ENCODE measurements at regions not wholly inside any gene's neighbourhood (a gene's known extent, or its start where the extent isn't known, plus 50 kb on each side); places are given as distances from the start of the nearest gene placed in this dataset.

DNA sequence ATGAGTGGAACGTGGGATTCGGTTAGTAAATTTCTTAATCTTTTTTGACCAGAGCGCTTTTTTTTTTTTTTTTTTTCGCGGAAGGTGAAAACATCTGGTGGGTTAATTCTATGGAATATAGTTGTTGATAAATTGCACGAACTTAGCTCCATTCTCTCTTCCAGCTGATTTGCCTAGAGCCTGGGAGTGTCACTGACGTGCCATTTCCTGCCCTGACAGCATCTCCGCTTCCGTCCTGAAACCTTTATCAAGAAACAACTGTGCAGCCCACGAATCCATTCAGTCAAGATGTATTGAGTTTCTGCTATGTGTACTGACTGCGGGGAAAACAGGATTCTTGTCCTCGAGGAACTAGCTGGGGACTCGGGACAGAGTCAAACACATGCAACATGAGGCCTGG is 59.5 kb upstream of the TGM3 start:
- no peak for DNase-seq (ENCODE audit: low read depth in 2 of 2)

DNA sequence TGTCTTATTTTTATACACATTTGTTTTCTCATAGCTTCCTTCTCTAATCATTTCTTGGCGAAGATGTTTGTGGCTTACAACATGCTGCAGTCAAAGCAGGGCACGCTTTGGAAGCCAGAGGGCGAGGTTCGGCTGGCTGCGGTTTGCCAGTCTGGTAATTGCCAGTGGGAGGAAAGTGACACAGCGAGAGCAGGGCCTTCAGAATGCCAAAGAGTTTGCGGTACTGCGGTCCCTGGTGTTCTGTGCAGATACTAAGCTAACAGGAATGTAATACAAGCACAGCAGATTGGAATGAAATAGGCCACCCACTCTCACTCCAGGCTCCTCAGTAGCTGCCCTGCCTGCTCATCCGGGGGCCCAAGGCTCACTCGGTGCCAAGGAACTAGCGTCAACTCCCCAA is 58.7 kb upstream of the TGM3 start:
- DNase-seq (ENCODE audit: low read depth in 2 of 2), result no peak

DNA sequence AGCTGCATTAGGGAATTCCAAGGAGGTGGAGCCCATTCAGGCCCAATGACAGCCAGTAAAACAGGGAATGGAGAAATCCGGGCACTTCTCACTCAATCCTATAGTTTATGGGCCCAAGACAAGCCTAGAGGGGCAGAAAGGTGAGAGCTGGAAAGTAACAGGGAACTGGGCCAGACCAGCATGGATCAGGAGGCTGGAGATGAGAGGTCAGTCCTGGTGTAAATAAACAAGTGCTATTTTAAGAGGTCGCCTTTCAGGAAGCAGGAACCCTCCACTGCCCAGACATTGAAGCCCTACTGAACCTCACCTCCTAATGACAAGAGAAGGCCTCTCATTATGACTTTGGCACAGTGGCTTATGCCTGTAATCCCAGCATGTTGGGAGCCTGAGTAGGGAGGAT is 57.2 kb upstream of the TGM3 start:
- no peak for DNase-seq (ENCODE audit: low read depth in 2 of 2)

DNA sequence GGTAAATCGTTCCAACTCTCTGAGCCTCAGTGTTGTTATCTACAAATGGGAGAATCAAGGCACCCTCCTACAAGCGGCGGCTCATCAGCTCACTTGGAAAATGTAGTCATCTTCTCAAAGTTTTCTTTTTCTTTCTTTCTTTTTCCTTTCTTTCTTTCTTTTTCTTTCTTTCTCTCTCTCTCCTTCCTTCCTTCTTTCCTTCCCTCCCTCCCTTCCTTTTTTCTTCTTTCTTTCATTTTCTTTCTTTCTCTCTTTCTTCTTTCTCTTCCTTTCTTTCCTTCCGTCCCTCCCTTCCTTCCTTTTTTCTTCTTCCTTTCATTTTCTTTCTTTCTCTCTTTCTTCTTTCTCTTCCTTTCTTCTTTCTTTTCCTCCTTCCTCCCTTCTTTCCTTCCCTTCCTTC is 55.0 kb upstream of the TGM3 start:
- no peak for DNase-seq (ENCODE audit: low read depth in 2 of 2)

DNA sequence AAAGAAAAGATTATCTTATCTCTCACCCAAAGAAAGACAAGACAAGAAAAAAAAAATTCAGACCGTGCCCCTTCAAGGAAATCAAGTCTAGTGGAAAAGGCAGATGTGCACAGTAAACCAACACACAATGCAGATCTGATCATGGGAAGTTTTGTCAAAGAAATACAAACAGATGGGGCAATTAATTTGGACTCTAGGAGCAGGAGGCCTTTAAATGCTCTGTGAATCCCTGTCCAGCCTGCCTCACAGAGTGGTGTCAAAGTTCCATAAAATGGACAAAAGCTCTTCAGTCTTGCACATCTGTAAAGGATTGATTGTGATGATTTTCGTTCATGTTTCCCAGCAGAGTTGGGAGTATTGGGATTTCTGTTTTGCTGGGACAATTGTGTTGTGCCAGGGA is 53.1 kb upstream of the TGM3 start:
- DNase-seq (ENCODE audit: low read depth in 2 of 2), result no peak

DNA sequence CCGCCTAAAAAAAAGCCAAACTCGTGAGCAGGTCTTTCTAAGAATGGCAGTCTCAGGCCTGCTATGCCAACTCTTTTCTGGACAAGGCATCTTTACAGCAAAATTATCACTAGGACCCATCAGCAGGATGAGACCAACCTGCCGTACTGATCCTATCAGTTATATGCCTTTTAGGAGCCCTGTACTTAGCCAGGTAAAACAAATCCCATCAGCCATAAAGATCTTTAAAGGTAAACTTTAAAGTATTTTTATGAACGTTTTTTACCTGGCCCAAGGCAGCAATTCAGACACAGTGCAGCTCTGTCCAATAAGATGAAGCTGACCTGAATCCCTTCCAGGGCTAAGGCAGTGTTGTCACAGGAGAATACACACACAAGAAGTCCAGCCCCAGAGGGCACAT is 51.3 kb upstream of the TGM3 start:
- no peak for DNase-seq (ENCODE audit: low read depth in 2 of 2)

DNA sequence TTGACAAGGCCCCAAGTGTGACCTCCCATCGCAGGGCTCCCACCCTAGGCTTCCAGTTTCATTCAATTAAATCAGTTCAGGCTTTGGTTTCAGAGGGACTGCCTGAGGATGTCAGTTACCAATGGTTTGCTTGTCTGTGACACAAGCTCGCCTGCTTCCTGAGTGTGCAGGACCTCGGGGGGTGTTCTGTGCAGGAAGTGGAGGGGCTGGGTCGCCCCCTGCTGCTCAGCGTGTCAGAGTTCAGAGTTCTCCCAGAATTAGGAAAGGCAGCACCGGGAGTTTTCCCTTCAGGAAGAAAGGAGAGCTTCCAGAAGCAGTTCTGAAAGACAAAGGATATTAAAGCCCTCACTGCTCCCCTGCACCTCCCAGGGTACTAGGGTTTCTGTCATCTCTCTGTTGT is 50.8 kb upstream of the TGM3 start:
- DNase-seq (ENCODE audit: low read depth in 2 of 2), result no peak

DNA sequence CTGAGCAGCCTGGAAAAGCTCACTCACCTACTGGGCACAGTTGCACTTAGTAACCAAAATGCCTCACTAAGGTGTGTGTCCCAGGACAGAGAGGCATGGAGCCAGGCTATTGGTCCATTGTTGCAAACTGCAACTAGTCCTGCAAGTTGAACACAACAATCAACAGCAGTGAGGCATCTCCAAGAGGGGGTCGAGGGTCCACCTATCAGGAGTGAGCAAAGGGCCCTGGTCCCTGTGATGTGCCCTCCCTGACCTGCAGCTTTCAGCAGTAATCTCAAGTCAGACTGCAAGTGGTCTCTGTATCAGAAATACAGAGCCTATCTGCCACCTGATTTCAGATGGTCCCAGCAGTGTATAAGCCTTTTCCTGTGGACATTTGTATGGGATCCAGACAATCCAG is 50.2 kb upstream of the TGM3 start:
- DNase-seq (ENCODE audit: low read depth in 2 of 2), result no peak

Measured in stimulated activated CD4-positive, alpha-beta T cell treated with anti-CD3 and anti-CD28 coated beads, Interleukin-1b, Interleukin-23, amount 100 ng/mL, for 4 hours (primary cell).